A673 (cell line): ENCODE measurements at regions not wholly inside any gene's neighbourhood (a gene's known extent, or its start where the extent isn't known, plus 50 kb on each side); places are given as distances from the start of the nearest gene placed in this dataset.

Experiments
- BruUV-seq: library from RNA; stranded (reverse); fragments of 400-500 nt; replicated peaks from 2 replicates; lab custom pipeline; 2021; lab: Mats Ljungman, UMichigan
- CTCF ChIA-PET: fragments of 300-600 bp; sonication (Branson Sonifier 250); formaldehyde crosslinking; loops from one replicate; lab custom pipeline; 2022; ENCODE audit warnings: antibody characterized with exemption; lab: Charles Lee
- POLR2A ChIA-PET: fragments of 300-600 bp; sonication (Branson Sonifier 250); formaldehyde crosslinking; loops from one replicate; lab custom pipeline; 2022; ENCODE audit warnings: antibody characterized with exemption; ENCODE audit not compliant: low non-redundant PET; lab: Charles Lee
- DNase-seq: peaks from one replicate; pipeline ENCODE4 v3.0.0-alpha.2; 2015; ENCODE audit warnings: low spot score
- H3K27ac ChIP-seq: fragments of 200-600 bp; sonication (generic); 2 replicates; pipeline ENCODE4 v1.5.1; 2016; ENCODE audit warnings: mixed run types, low read depth, mild to moderate bottlenecking, mixed read lengths, antibody characterized with exemption, low read length; ENCODE audit not compliant: poor library complexity, severe bottlenecking
- H3K27me3 ChIP-seq: fragments of 200-600 bp; sonication (generic); replicated peaks from 2 replicates; pipeline ENCODE4 v1.6.1; 2017; ENCODE audit warnings: mixed run types, low read depth, mild to moderate bottlenecking, mixed read lengths, antibody characterized with exemption, low read length; ENCODE audit not compliant: insufficient read depth, poor library complexity
- H3K36me3 ChIP-seq: fragments of 200-600 bp; sonication (generic); 2 replicates; pipeline ENCODE4 v1.6.1; 2016; ENCODE audit warnings: mixed run types, mild to moderate bottlenecking, mixed read lengths, antibody characterized with exemption, low read length; ENCODE audit not compliant: insufficient read depth, poor library complexity, severe bottlenecking
- H3K4me1 ChIP-seq: fragments of 200-600 bp; sonication (generic); 2 replicates; pipeline ENCODE4 v1.6.1; 2017; ENCODE audit warnings: mixed run types, mild to moderate bottlenecking, mixed read lengths, antibody characterized with exemption, low read length; ENCODE audit not compliant: insufficient read depth, poor library complexity, severe bottlenecking
- H3K4me3 ChIP-seq: fragments of 200-600 bp; sonication (generic); 2 replicates; pipeline ENCODE4 v1.5.1; 2016; ENCODE audit warnings: low read depth, mixed run types, mild to moderate bottlenecking, mixed read lengths, low read length; ENCODE audit not compliant: poor library complexity, severe bottlenecking
- H3K9me3 ChIP-seq: fragments of 200-600 bp; sonication (generic); 2 replicates; pipeline ENCODE4 v1.6.1; 2016; ENCODE audit warnings: mixed run types, low read depth, mild to moderate bottlenecking, mixed read lengths, antibody characterized with exemption, low read length; ENCODE audit not compliant: poor library complexity, severe bottlenecking
- CTCF ChIP-seq: fragments of 300-800, 200-600 bp; sonication (generic); conservative IDR thresholded peaks from 2 replicates; pipeline ENCODE4 v1.5.1; 2017; ENCODE audit warnings: low read depth, mild to moderate bottlenecking, antibody characterized with exemption, low read length, moderate library complexity, mixed read lengths
- EZH2 ChIP-seq: fragments of 200-600 bp; sonication (generic); IDR thresholded peaks from 2 replicates; pipeline ENCODE4 v1.6.1; 2017; ENCODE audit warnings: borderline replicate concordance, low read depth, mild to moderate bottlenecking, mixed read lengths, antibody characterized with exemption, low read length; ENCODE audit not compliant: poor library complexity, severe bottlenecking
- intact Hi-C: fragments of 100-400 bp; cut with micrococcal nuclease; formaldehyde crosslinking; loops from one replicate; pipeline ENCODE4 v1.10.0; 2022; ENCODE audit not compliant: unreplicated experiment

- no peak overlapping the region for H3K27ac ChIP-seq
- BruUV-seq: no TSS peak
- intact Hi-C loops: no loop called here
- H3K4me1 ChIP-seq: no peaks in the 10 kb centered on the region
- H3K9me3 ChIP-seq: peaks cover 8% of the 10 kb centered on the region
- no peak for DNase-seq
- CTCF ChIA-PET: no interaction called here
- POLR2A ChIA-PET: no interaction called here
- TF ChIP-seq CTCF (no peak), EZH2 (no peak)
- no peaks in the 10 kb centered on the region for H3K36me3 ChIP-seq
- no peaks in the 10 kb centered on the region for H3K27me3 ChIP-seq
- no peak overlapping the region for H3K4me3 ChIP-seq
Observed at GRCh38 chr10:54993148-54993547, 192.1 kb upstream of the PCDH15 start.

GRCh38 chr10:54985732-54986131, 184.7 kb upstream of the PCDH15 start:
- no peak for TF ChIP-seq EZH2
- peak; percentile 38 for TF ChIP-seq CTCF
- no peak overlapping the region for H3K27ac ChIP-seq
- intact Hi-C loops: no loop called here
- no peak overlapping the region for H3K4me3 ChIP-seq
- ChIA-PET CTCF (no interaction called here), POLR2A (no interaction called here)
- peak; percentile 18 for DNase-seq
- no peaks in the 10 kb centered on the region for H3K4me1 ChIP-seq
- H3K9me3 ChIP-seq: no peaks in the 10 kb centered on the region
- BruUV-seq: no TSS peak
- no peaks in the 10 kb centered on the region for H3K27me3 ChIP-seq
- no peaks in the 10 kb centered on the region for H3K36me3 ChIP-seq

- POLR2A ChIA-PET: no interaction called here
- TF ChIP-seq CTCF (no peak), EZH2 (no peak)
- no peaks in the 10 kb centered on the region for H3K36me3 ChIP-seq
Observed at GRCh38 chr10:54983255-54983654, 182.2 kb upstream of the PCDH15 start.

More at GRCh38 chr10:54983255-54983654, 182.2 kb upstream of the PCDH15 start:
- Histone ChIP-seq H3K9me3 (no peaks in the 10 kb centered on the region), H3K27me3 (no peaks in the 10 kb centered on the region), H3K4me1 (no peaks in the 10 kb centered on the region), H3K27ac (no peak overlapping the region), H3K4me3 (no peak overlapping the region)
- DNase-seq: no peak
- BruUV-seq: no TSS peak
- intact Hi-C loops: no loop called here
- CTCF ChIA-PET: no interaction called here
